Muscle of leg (tissue), 3 donors: ENCODE measurements at regions not wholly inside any gene's neighbourhood (a gene's known extent, or its start where the extent isn't known, plus 50 kb on each side); places are given as distances from the start of the nearest gene placed in this dataset.

ENCODE experiments used
- DNase-seq: peaks from one replicate; pipeline ENCODE4 v3.0.0; 2013
- H3K27ac ChIP-seq: one replicate; pipeline ENCODE4 v1.5.1; 2013; ENCODE audit warnings: mild to moderate bottlenecking, low read length, control low read depth
- H3K27me3 ChIP-seq: one replicate; pipeline ENCODE4 v1.6.1; 2013; ENCODE audit warnings: low read length; ENCODE audit not compliant: control insufficient read depth, insufficient read depth
- H3K36me3 ChIP-seq: one replicate; pipeline ENCODE4 v1.6.1; 2013; ENCODE audit warnings: low read length; ENCODE audit not compliant: control insufficient read depth, insufficient read depth
- H3K4me1 ChIP-seq: one replicate; pipeline ENCODE4 v1.6.1; 2013; ENCODE audit warnings: low read length; ENCODE audit not compliant: control insufficient read depth, insufficient read depth
- H3K4me3 ChIP-seq: one replicate; pipeline ENCODE4 v1.5.1; 2013; ENCODE audit warnings: low read length, control low read depth
- H3K9me3 ChIP-seq: replicated peaks from 2 replicates; pipeline ENCODE4 v1.6.1; 2013; ENCODE audit warnings: low read depth, low read length; ENCODE audit not compliant: control insufficient read depth
- WGBS: methylation state at CpG from one replicate; pipeline ENCODE4 v1.1.5; 2013; ENCODE audit warnings: missing lambda C conversion rate; ENCODE audit not compliant: insufficient coverage; 5-methylcytosine and 5-hydroxymethylcytosine counted together

- Histone ChIP-seq H3K36me3 (no peaks in the 10 kb centered on the region), H3K4me1 (no peaks in the 10 kb centered on the region), H3K9me3 (no peaks in the 10 kb centered on the region), H3K27me3 (no peaks in the 10 kb centered on the region), H3K4me3 (no peak overlapping the region), H3K27ac (no peak overlapping the region)
- 79% methylated on average over 6 of the region's 10 CpGs for WGBS
- no peak for DNase-seq
These were observed 450.7 kb downstream of the COL12A1 start for GRCh38 chr6:74755196-74755595.

- Histone ChIP-seq H3K27me3 (no peaks in the 10 kb centered on the region), H3K4me1 (peaks cover 3% of the 10 kb centered on the region), H3K4me3 (no peak overlapping the region), H3K27ac (no peak overlapping the region), H3K9me3 (no peaks in the 10 kb centered on the region), H3K36me3 (no peaks in the 10 kb centered on the region)
- WGBS: no CpG with 5 or more reads among the region's 2 CpGs
- DNase-seq: peak; percentile 68
These were observed 451.8 kb downstream of the COL12A1 start for GRCh38 chr6:74753883-74754600.

GRCh38 chr6:74752303-74752702 lies 453.6 kb downstream of the COL12A1 start:
- Histone ChIP-seq H3K4me1 (peaks cover 3% of the 10 kb centered on the region), H3K36me3 (no peaks in the 10 kb centered on the region), H3K9me3 (no peaks in the 10 kb centered on the region), H3K27ac (no peak overlapping the region), H3K4me3 (no peak overlapping the region), H3K27me3 (no peaks in the 10 kb centered on the region)
- DNase-seq: no peak
- no CpG with 5 or more reads among the region's 3 CpGs for WGBS

- H3K4me1 ChIP-seq: peaks cover 3% of the 10 kb centered on the region
- H3K9me3 ChIP-seq: no peaks in the 10 kb centered on the region
- H3K27me3 ChIP-seq: no peaks in the 10 kb centered on the region
- H3K4me3 ChIP-seq: no peak overlapping the region
- H3K36me3 ChIP-seq: no peaks in the 10 kb centered on the region
- peak; percentile 74 for DNase-seq
- H3K27ac ChIP-seq: no peak overlapping the region
These were observed 455.0 kb downstream of the COL12A1 start for GRCh38 chr6:74750826-74751225.

GRCh38 chr6:74749211-74750147 lies 456.4 kb downstream of the COL12A1 start:
- Histone ChIP-seq H3K4me1 (peaks cover 3% of the 10 kb centered on the region), H3K9me3 (no peaks in the 10 kb centered on the region), H3K27ac (no peak overlapping the region), H3K4me3 (no peak overlapping the region), H3K27me3 (no peaks in the 10 kb centered on the region), H3K36me3 (no peaks in the 10 kb centered on the region)
- DNase-seq: peak; percentile 54
- WGBS: 33% methylated on average over 7 of the region's 10 CpGs

GRCh38 chr6:74745670-74746069 lies 460.2 kb downstream of the COL12A1 start:
- Histone ChIP-seq H3K4me3 (no peak overlapping the region), H3K27me3 (no peaks in the 10 kb centered on the region), H3K9me3 (no peaks in the 10 kb centered on the region), H3K36me3 (no peaks in the 10 kb centered on the region), H3K4me1 (peaks cover 3% of the 10 kb centered on the region), H3K27ac (no peak overlapping the region)
- DNase-seq: peak; percentile 20
- no CpG with 5 or more reads among the region's 1 CpG for WGBS

GRCh38 chr6:74742793-74743508 lies 462.9 kb downstream of the COL12A1 start:
- no CpG with 5 or more reads among the region's 3 CpGs for WGBS
- DNase-seq: no peak

GRCh38 chr6:74741646-74742045 lies 464.2 kb downstream of the COL12A1 start:
- Histone ChIP-seq H3K4me3 (no peak overlapping the region), H3K27ac (no peak overlapping the region), H3K27me3 (no peaks in the 10 kb centered on the region), H3K4me1 (no peaks in the 10 kb centered on the region), H3K36me3 (no peaks in the 10 kb centered on the region), H3K9me3 (peaks cover 7% of the 10 kb centered on the region)
- no CpG with 5 or more reads among the region's 1 CpG for WGBS
- DNase-seq: peak; percentile 80

More at GRCh38 chr6:74742793-74743508, 462.9 kb downstream of the COL12A1 start:
- Histone ChIP-seq H3K4me3 (no peak overlapping the region), H3K27ac (no peak overlapping the region), H3K4me1 (no peaks in the 10 kb centered on the region), H3K9me3 (no peaks in the 10 kb centered on the region), H3K36me3 (no peaks in the 10 kb centered on the region), H3K27me3 (no peaks in the 10 kb centered on the region)

GRCh38 chr6:74735304-74735703 lies 470.5 kb downstream of the COL12A1 start:
- H3K27ac ChIP-seq: peak overlapping the region; percentile 8
- H3K4me3 ChIP-seq: no peak overlapping the region
- no CpG with 5 or more reads among the region's 2 CpGs for whole genome bisulfite sequencing
- DNase-seq: peak; percentile 96
- peaks cover 7% of the 10 kb centered on the region for H3K9me3 ChIP-seq
- H3K4me1 ChIP-seq: no peaks in the 10 kb centered on the region
- no peaks in the 10 kb centered on the region for H3K36me3 ChIP-seq
- no peaks in the 10 kb centered on the region for H3K27me3 ChIP-seq

- WGBS: no CpG with 5 or more reads among the region's 3 CpGs
These were observed 471.0 kb downstream of the COL12A1 start for GRCh38 chr6:74734901-74735300.

More at GRCh38 chr6:74734901-74735300, 471.0 kb downstream of the COL12A1 start:
- no peaks in the 10 kb centered on the region for H3K4me1 ChIP-seq
- no peaks in the 10 kb centered on the region for H3K27me3 ChIP-seq
- peaks cover 7% of the 10 kb centered on the region for H3K9me3 ChIP-seq
- no peak overlapping the region for H3K4me3 ChIP-seq
- DNase-seq: peak; percentile 62
- peak overlapping the region; percentile 8 for H3K27ac ChIP-seq
- no peaks in the 10 kb centered on the region for H3K36me3 ChIP-seq
